Neuronal stem cell (in vitro differentiated cells): ENCODE measurements at regions not wholly inside any gene's neighbourhood (a gene's known extent, or its start where the extent isn't known, plus 50 kb on each side); places are given as distances from the start of the nearest gene placed in this dataset.

Experiments used
- DNase-seq: peaks from one replicate; pipeline ENCODE4 v3.0.0-alpha.2; 2013; ENCODE audit warnings: low spot score
- H2AFZ ChIP-seq: one replicate; pipeline ENCODE4 v1.6.1; 2013; ENCODE audit warnings: mild to moderate bottlenecking, low read length, inconsistent platforms
- H2AK5ac ChIP-seq: 2 replicates; pipeline ENCODE4 v1.6.1; 2013; ENCODE audit warnings: low read depth, mild to moderate bottlenecking, inconsistent platforms, low read length, moderate library complexity, mixed read lengths
- H2BK120ac ChIP-seq: 2 replicates; pipeline ENCODE4 v1.6.1; 2013; ENCODE audit warnings: low read depth, mild to moderate bottlenecking, inconsistent platforms, low read length, moderate library complexity, mixed read lengths
- H2BK12ac ChIP-seq: one replicate; pipeline ENCODE4 v1.6.1; 2013; ENCODE audit warnings: low read length, inconsistent platforms
- H2BK15ac ChIP-seq: 2 replicates; pipeline ENCODE4 v1.6.1; 2013; ENCODE audit warnings: mild to moderate bottlenecking, low read length, inconsistent platforms, mixed read lengths
- H2BK5ac ChIP-seq: one replicate; pipeline ENCODE4 v1.6.1; 2013; ENCODE audit warnings: inconsistent platforms, mild to moderate bottlenecking, low read length, moderate library complexity
- H3K14ac ChIP-seq: one replicate; pipeline ENCODE4 v1.6.1; 2013; ENCODE audit warnings: low read length, inconsistent platforms
- H3K18ac ChIP-seq: 2 replicates; pipeline ENCODE4 v1.6.1; 2013; ENCODE audit warnings: low read length, inconsistent platforms
- H3K23ac ChIP-seq: 2 replicates; pipeline ENCODE4 v1.6.1; 2013; ENCODE audit warnings: low read depth, mild to moderate bottlenecking, mixed read lengths, low read length, inconsistent platforms; ENCODE audit not compliant: poor library complexity
- H3K27ac ChIP-seq: replicated peaks from 3 replicates; pipeline ENCODE4 v1.5.1; 2013; ENCODE audit warnings: low read length, inconsistent platforms
- H3K27me3 ChIP-seq, 3 experiments: 2 replicates each; pipeline ENCODE4 v1.6.1; 2013; ENCODE audit warnings: low read length in 3 of 3, mild to moderate bottlenecking in 2 of 3, inconsistent platforms in 1 of 3, low read depth in 1 of 3, mixed read lengths in 1 of 3, moderate library complexity in 1 of 3; ENCODE audit not compliant: control insufficient read depth in 3 of 3, insufficient read depth in 3 of 3
- H3K36me3 ChIP-seq, 2 donors: replicated peaks in 1 of 2; 2 replicates each; pipeline ENCODE4 v1.6.1; 2013; ENCODE audit warnings: low read length in 2 of 2; ENCODE audit not compliant: control insufficient read depth in 2 of 2, insufficient read depth in 2 of 2
- H3K4ac ChIP-seq: 2 replicates; pipeline ENCODE4 v1.6.1; 2013; ENCODE audit warnings: inconsistent platforms, mild to moderate bottlenecking, low read length, moderate library complexity
- H3K4me1 ChIP-seq, 2 donors: 1 replicate in 1 of 2; 2 replicates in 1 of 2; pipeline ENCODE4 v1.6.1; 2013; ENCODE audit warnings: low read length in 2 of 2, low read depth in 1 of 2; ENCODE audit not compliant: control insufficient read depth in 2 of 2, insufficient read depth in 1 of 2
- H3K4me2 ChIP-seq: one replicate; pipeline ENCODE4 v1.6.1; 2013; ENCODE audit warnings: mild to moderate bottlenecking, low read length, inconsistent platforms; ENCODE audit not compliant: insufficient read depth, poor library complexity, severe bottlenecking
- H3K4me3 ChIP-seq, 2 donors: 2 replicates each; pipeline ENCODE4 v1.5.1; 2013; ENCODE audit warnings: low read length in 2 of 2, mild to moderate bottlenecking in 2 of 2, inconsistent platforms in 1 of 2, moderate library complexity in 1 of 2
- H3K79me1 ChIP-seq: one replicate; pipeline ENCODE4 v1.6.1; 2013; ENCODE audit warnings: low read depth, mild to moderate bottlenecking, inconsistent platforms, low read length, moderate library complexity
- H3K9ac ChIP-seq: one replicate; pipeline ENCODE4 v1.6.1; 2013; ENCODE audit warnings: mild to moderate bottlenecking, low read depth, low read length, inconsistent platforms; ENCODE audit not compliant: poor library complexity
- H3K9me3 ChIP-seq, 2 donors: replicated peaks in 1 of 2; 2 replicates each; pipeline versions ENCODE3 to v1.6.1; 2013; ENCODE audit warnings: low read length in 2 of 2, mild to moderate bottlenecking in 2 of 2, inconsistent platforms in 1 of 2, low read depth in 1 of 2, mixed read lengths in 1 of 2, moderate library complexity in 1 of 2; ENCODE audit not compliant: control insufficient read depth in 2 of 2, insufficient read depth in 1 of 2
- H4K8ac ChIP-seq: one replicate; pipeline ENCODE4 v1.6.1; 2013; ENCODE audit warnings: low read depth, mild to moderate bottlenecking, inconsistent platforms, low read length, moderate library complexity
- H4K91ac ChIP-seq: one replicate; pipeline ENCODE4 v1.6.1; 2013; ENCODE audit warnings: low read length, low read depth, mild to moderate bottlenecking, inconsistent platforms; ENCODE audit not compliant: poor library complexity
- WGBS, 2 donors: extraction: QIAGEN DNeasy Blood & Tissue Kit; methylation state at CpG; one replicate each; pipeline ENCODE4 v1.1.7; 2013; ENCODE audit warnings: missing lambda C conversion rate in 2 of 2, mixed read lengths in 1 of 2; ENCODE audit not compliant: insufficient read length in 2 of 2, insufficient replicate concordance in 1 of 2; ENCODE audit errors: extremely low coverage in 2 of 2; 5-methylcytosine and 5-hydroxymethylcytosine counted together

GRCh38 chr3:152043620-152044019, 170.2 kb downstream of the SUCNR1 start:
- no peak for DNase-seq
- Histone ChIP-seq H3K4ac (no peak overlapping the region), H3K9ac (no peak overlapping the region), H4K91ac (no peak overlapping the region), H3K23ac (no peak overlapping the region), H3K9me3 (peaks cover 0 to 3% of the 10 kb centered on the region in 2 donors), H3K4me1 (no peaks in the 10 kb centered on the region), H3K27me3 (no peaks in the 10 kb centered on the region), H2AFZ (no peak overlapping the region), H3K18ac (no peak overlapping the region), H2BK15ac (no peak overlapping the region), H2BK5ac (no peak overlapping the region), H3K36me3 (no peaks in the 10 kb centered on the region), H4K8ac (no peak overlapping the region), H3K79me1 (no peaks in the 10 kb centered on the region), H2AK5ac (no peak overlapping the region), H3K4me2 (no peak overlapping the region), H3K14ac (no peak overlapping the region), H2BK12ac (no peak overlapping the region), H3K27ac (no peak overlapping the region), H2BK120ac (no peak overlapping the region), H3K4me3 (no peak overlapping the region)
- no CpG with 5 or more reads among the region's 3 CpGs for WGBS, 2 donors

- Histone ChIP-seq H3K23ac (no peak overlapping the region), H4K8ac (no peak overlapping the region), H3K4me2 (no peak overlapping the region), H4K91ac (no peak overlapping the region), H3K27me3 (no peaks in the 10 kb centered on the region), H2BK120ac (no peak overlapping the region), H3K9me3 (no peaks in the 10 kb centered on the region), H2AFZ (no peak overlapping the region), H3K18ac (no peak overlapping the region), H3K79me1 (no peaks in the 10 kb centered on the region), H2BK5ac (no peak overlapping the region), H3K9ac (no peak overlapping the region), H2BK12ac (no peak overlapping the region), H3K36me3 (no peaks in the 10 kb centered on the region), H3K4me3 (no peak overlapping the region), H2BK15ac (no peak overlapping the region), H3K4me1 (no peaks in the 10 kb centered on the region), H3K14ac (no peak overlapping the region), H3K4ac (no peak overlapping the region), H3K27ac (no peak overlapping the region), H2AK5ac (no peak overlapping the region)
- no peak for DNase-seq
- WGBS, 2 donors: no CpG with 5 or more reads among the region's 2 CpGs
Measured at GRCh38 chr3:152046280-152046679, 172.8 kb downstream of the SUCNR1 start.

- no peaks in the 10 kb centered on the region for H3K27me3 ChIP-seq
- no peak overlapping the region for H3K4ac ChIP-seq
- H2BK5ac ChIP-seq: no peak overlapping the region
- DNase-seq: no peak
- H4K8ac ChIP-seq: no peak overlapping the region
- no peak overlapping the region for H2BK15ac ChIP-seq
- no peak overlapping the region for H3K14ac ChIP-seq
- H2AFZ ChIP-seq: no peak overlapping the region
- no peak overlapping the region for H3K18ac ChIP-seq
- no peak overlapping the region for H3K4me2 ChIP-seq
- no peaks in the 10 kb centered on the region for H3K4me1 ChIP-seq
- H2AK5ac ChIP-seq: no peak overlapping the region
- H3K9me3 ChIP-seq: peaks cover 0 to 2% of the 10 kb centered on the region in 2 donors
- no peak overlapping the region for H3K23ac ChIP-seq
- no peaks in the 10 kb centered on the region for H3K79me1 ChIP-seq
- H2BK12ac ChIP-seq: no peak overlapping the region
- H3K36me3 ChIP-seq: no peaks in the 10 kb centered on the region
- no peak overlapping the region for H4K91ac ChIP-seq
- no peak overlapping the region for H3K4me3 ChIP-seq
- no peak overlapping the region for H3K9ac ChIP-seq
- no peak overlapping the region for H3K27ac ChIP-seq
- H2BK120ac ChIP-seq: no peak overlapping the region
Measured at GRCh38 chr3:152047465-152047864, 174.0 kb downstream of the SUCNR1 start.

GRCh38 chr3:152048831-152049230, 175.4 kb downstream of the SUCNR1 start:
- Histone ChIP-seq H3K36me3 (no peaks in the 10 kb centered on the region), H4K91ac (no peak overlapping the region), H3K9ac (no peak overlapping the region), H2BK12ac (no peak overlapping the region), H3K79me1 (no peaks in the 10 kb centered on the region), H3K4ac (no peak overlapping the region), H3K18ac (no peak overlapping the region), H2BK5ac (no peak overlapping the region), H3K23ac (no peak overlapping the region), H2AK5ac (no peak overlapping the region), H3K14ac (no peak overlapping the region), H2BK120ac (no peak overlapping the region), H3K4me3 (no peak overlapping the region), H2BK15ac (no peak overlapping the region), H3K4me1 (no peaks in the 10 kb centered on the region), H4K8ac (no peak overlapping the region), H2AFZ (no peak overlapping the region), H3K4me2 (no peak overlapping the region), H3K9me3 (peaks cover 0 to 2% of the 10 kb centered on the region in 2 donors), H3K27me3 (no peaks in the 10 kb centered on the region), H3K27ac (no peak overlapping the region)
- DNase-seq: no peak
- WGBS, 2 donors: no CpG with 5 or more reads among the region's 1 CpG
